IMR-90 (cell line): ENCODE measurements at regions not wholly inside any gene's neighbourhood (a gene's known extent, or its start where the extent isn't known, plus 50 kb on each side); places are given as distances from the start of the nearest gene placed in this dataset.

Source experiments
- ATAC-seq: fragments of 200-7000 bp; cut with Tn5 transposase; 2 replicates; pipeline ENCODE4 v1.9.1; 2020; ENCODE audit warnings: low read depth, mild to moderate bottlenecking, moderate library complexity
- BruUV-seq: library from RNA; stranded (reverse); fragments of 400-500 nt; replicated peaks from 2 replicates; lab custom pipeline; 2021; lab: Mats Ljungman, UMichigan
- CTCF ChIA-PET: fragments of 300-600 bp; formaldehyde crosslinking; extraction: SDS; loops from one replicate; lab custom pipeline; 2021; ENCODE audit warnings: antibody characterized with exemption; lab: Yijun Ruan, JAX
- POLR2A ChIA-PET: fragments of 300-600 bp; sonication (Branson Sonifier 250); formaldehyde crosslinking; loops from one replicate; lab custom pipeline; 2022; ENCODE audit warnings: antibody characterized with exemption; ENCODE audit not compliant: unreplicated experiment; lab: Charles Lee
- DNase-seq: peaks from one replicate; pipeline ENCODE4 v3.0.0; 2013
- H2AFZ ChIP-seq: replicated peaks from 2 replicates; pipeline ENCODE3; 2013; ENCODE audit warnings: low read length, mild to moderate bottlenecking; ENCODE audit not compliant: poor library complexity
- H2AK5ac ChIP-seq: 2 replicates; pipeline ENCODE4 v1.6.1; 2013; ENCODE audit warnings: low read depth, low read length, inconsistent platforms
- H2AK9ac ChIP-seq: replicated peaks from 2 replicates; pipeline ENCODE3; 2013; ENCODE audit warnings: mild to moderate bottlenecking, low read depth, low read length, moderate library complexity; ENCODE audit not compliant: poor library complexity
- H2BK120ac ChIP-seq: 2 replicates; pipeline ENCODE4 v1.6.1; 2013; ENCODE audit warnings: low read depth, low read length, inconsistent platforms
- H2BK15ac ChIP-seq: 3 replicates; pipeline ENCODE4 v1.6.1; 2013; ENCODE audit warnings: low read depth, low read length, inconsistent platforms
- H2BK20ac ChIP-seq: 2 replicates; pipeline ENCODE4 v1.6.1; 2013; ENCODE audit warnings: low read depth, mild to moderate bottlenecking, inconsistent platforms, low read length, moderate library complexity
- H2BK5ac ChIP-seq: 2 replicates; pipeline ENCODE4 v1.6.1; 2013; ENCODE audit warnings: mild to moderate bottlenecking, low read depth, low read length, inconsistent platforms; ENCODE audit not compliant: poor library complexity, severe bottlenecking
- H3K14ac ChIP-seq: replicated peaks from 2 replicates; pipeline ENCODE4 v1.6.1; 2013; ENCODE audit warnings: low read depth, low read length, inconsistent platforms
- H3K18ac ChIP-seq: 2 replicates; pipeline ENCODE4 v1.6.1; 2013; ENCODE audit warnings: low read depth, low read length, control low read depth
- H3K23ac ChIP-seq: 2 replicates; pipeline ENCODE4 v1.6.1; 2013; ENCODE audit warnings: low read depth, low read length, inconsistent platforms
- H3K27ac ChIP-seq: 2 replicates; pipeline ENCODE4 v1.5.1; 2013; ENCODE audit warnings: mild to moderate bottlenecking, control low read depth, low read length; ENCODE audit not compliant: insufficient read depth
- H3K27me3 ChIP-seq: 2 replicates; pipeline ENCODE4 v1.6.1; 2013; ENCODE audit warnings: low read length; ENCODE audit not compliant: control insufficient read depth, insufficient read depth
- H3K36me3 ChIP-seq: 2 replicates; pipeline ENCODE4 v1.6.1; 2013; ENCODE audit warnings: low read length, mixed read lengths; ENCODE audit not compliant: control insufficient read depth, insufficient read depth
- H3K4ac ChIP-seq: 2 replicates; pipeline ENCODE4 v1.6.1; 2013; ENCODE audit warnings: low read depth, low read length, inconsistent platforms
- H3K4me1 ChIP-seq: 2 replicates; pipeline ENCODE4 v1.6.1; 2013; ENCODE audit warnings: low read length, mixed read lengths; ENCODE audit not compliant: control insufficient read depth, insufficient read depth
- H3K4me2 ChIP-seq: 2 replicates; pipeline ENCODE4 v1.6.1; 2013; ENCODE audit warnings: low read depth, mild to moderate bottlenecking, control low read depth, low read length, moderate library complexity
- H3K4me3 ChIP-seq: 2 replicates; pipeline ENCODE4 v1.5.1; 2013; ENCODE audit warnings: low read depth, mild to moderate bottlenecking, control low read depth, low read length, moderate library complexity; ENCODE audit not compliant: insufficient read depth
- H3K56ac ChIP-seq: 2 replicates; pipeline ENCODE4 v1.6.1; 2013; ENCODE audit warnings: low read length, inconsistent platforms; ENCODE audit not compliant: insufficient read depth; ENCODE audit errors: extremely low read depth
- H3K79me1 ChIP-seq, 2 experiments: 2 replicates each; pipeline ENCODE4 v1.6.1; 2013; ENCODE audit warnings: low read length in 2 of 2, inconsistent platforms in 1 of 2, low read depth in 1 of 2
- H3K9ac ChIP-seq: 2 replicates; pipeline ENCODE4 v1.6.1; 2013; ENCODE audit warnings: low read depth, low read length, control low read depth
- H3K9me1 ChIP-seq: 2 replicates; pipeline ENCODE4 v1.6.1; 2013; ENCODE audit warnings: low read length, inconsistent platforms; ENCODE audit not compliant: insufficient read depth
- H3K9me3 ChIP-seq: 2 replicates; pipeline ENCODE4 v1.6.1; 2013; ENCODE audit warnings: low read length; ENCODE audit not compliant: control insufficient read depth, insufficient read depth
- H4K20me1 ChIP-seq: 2 replicates; pipeline ENCODE4 v1.6.1; 2013; ENCODE audit warnings: low read length, inconsistent platforms; ENCODE audit not compliant: insufficient read depth
- H4K5ac ChIP-seq: 2 replicates; pipeline ENCODE4 v1.6.1; 2013; ENCODE audit warnings: mild to moderate bottlenecking, low read depth, low read length, control low read depth
- H4K8ac ChIP-seq, 2 experiments: 2 replicates each; pipeline ENCODE4 v1.6.1; 2013; ENCODE audit warnings: low read depth in 2 of 2, low read length in 2 of 2, control low read depth in 1 of 2, inconsistent platforms in 1 of 2
- H4K91ac ChIP-seq: 2 replicates; pipeline ENCODE4 v1.6.1; 2013; ENCODE audit warnings: low read depth, low read length, inconsistent platforms; ENCODE audit not compliant: insufficient read depth
- FOS ChIP-seq: fragments of 150-350 bp; IDR thresholded peaks from 2 replicates; pipeline ENCODE4 v1.6.1; 2016; ENCODE audit warnings: low read depth, low read length
- MAZ ChIP-seq: IDR thresholded peaks from 2 replicates; pipeline ENCODE4 v1.6.1; 2012; ENCODE audit warnings: low read depth, mild to moderate bottlenecking, low read length, improper control_type of control experiment, moderate library complexity, borderline replicate concordance
- MXI1 ChIP-seq: IDR thresholded peaks from 2 replicates; pipeline ENCODE4 v1.6.1; 2012; ENCODE audit warnings: low read depth, mild to moderate bottlenecking, low read length, moderate library complexity, borderline replicate concordance
- POLR2A ChIP-seq: IDR thresholded peaks from 2 replicates; pipeline ENCODE4 v1.6.1; 2012; ENCODE audit warnings: mild to moderate bottlenecking, low read depth, low read length
- WGBS, 2 experiments: methylation state at CpG; one replicate each; pipeline versions ENCODE4 v1.1.5 to v1.1.7; 2013; ENCODE audit warnings: missing lambda C conversion rate in 2 of 2; ENCODE audit not compliant: insufficient read length in 1 of 2; ENCODE audit errors: extremely low coverage in 2 of 2; 5-methylcytosine and 5-hydroxymethylcytosine counted together
- dilution Hi-C: fragments of 300-500 bp; cut with HindIII; formaldehyde crosslinking; loops from one replicate; pipeline ENCODE4 v1.14.3; 2018; ENCODE audit warnings: low sequenced_read_pairs; ENCODE audit not compliant: unreplicated experiment
- in situ Hi-C: fragments of 300-500 bp; cut with MboI; formaldehyde crosslinking; loops from 3 replicates; pipeline ENCODE4 v1.14.3; 2019; ENCODE audit warnings: low sequenced_read_pairs, inconsistent platforms, mixed read lengths
- intact Hi-C: fragments of 100-400 bp; cut with micrococcal nuclease; formaldehyde crosslinking; loops from 2 replicates; pipeline ENCODE4 v1.10.0; 2022

GRCh38 chr20:24407151-24407550 lies 62.3 kb upstream of the SYNDIG1 start:
- Histone ChIP-seq H3K79me1 (no peaks in the 10 kb centered on the region), H2BK120ac (no peak overlapping the region), H2BK20ac (no peak overlapping the region), H3K9me1 (no peaks in the 10 kb centered on the region), H3K9ac (no peak overlapping the region), H3K56ac (no peak overlapping the region), H4K8ac (no peak overlapping the region), H3K4ac (no peak overlapping the region), H2AFZ (no peak overlapping the region), H2BK15ac (no peak overlapping the region), H3K4me3 (no peak overlapping the region), H4K5ac (no peak overlapping the region), H3K23ac (no peak overlapping the region), H4K20me1 (no peaks in the 10 kb centered on the region), H3K36me3 (no peaks in the 10 kb centered on the region), H3K9me3 (no peaks in the 10 kb centered on the region), H4K91ac (no peak overlapping the region), H3K18ac (no peak overlapping the region), H3K27ac (no peak overlapping the region), H2AK5ac (no peak overlapping the region), H3K14ac (no peak overlapping the region), H3K4me2 (no peak overlapping the region), H2AK9ac (no peak overlapping the region), H2BK5ac (no peak overlapping the region), H3K27me3 (no peaks in the 10 kb centered on the region), H3K4me1 (no peaks in the 10 kb centered on the region)
- DNase-seq, result no peak
- in situ Hi-C loops, result no loop called here
- no peak for TF ChIP-seq MAZ
- no peak for TF ChIP-seq MXI1
- TF ChIP-seq FOS, result no peak
- no peak for TF ChIP-seq POLR2A
- no peak for ATAC-seq
- dilution Hi-C loops, result no loop called here
- BruUV-seq, result no TSS peak
- CTCF ChIA-PET, result no interaction called here
- POLR2A ChIA-PET, result no interaction called here
- intact Hi-C loops, result no loop called here
- no CpG with 5 or more reads among the region's 1 CpG for WGBS, 2 experiments
